ENCODE measurements at regions not wholly inside any gene's neighbourhood (a gene's known extent, or its start where the extent isn't known, plus 50 kb on each side); places are given as distances from the start of the nearest gene placed in this dataset.

GRCh38 chr7:22604246-22604645, 104.3 kb upstream of the STEAP1B start:
- ChIA-PET CTCF (interaction anchor here (2.2 kb wide), 1 partner anchor 13 kb away, joined by 5 read pairs; no protein-coding TSS in a partner anchor), POLR2A (no interaction called here)
- no peak overlapping the region for H3K27ac ChIP-seq
- no peaks in the 10 kb centered on the region; the same call in 2 of the 3 replicates for H3K4me1 ChIP-seq
- H3K9me3 ChIP-seq: no peaks in the 10 kb centered on the region
- DNase-seq (ENCODE audit: low read depth in 1 of 2, low spot score in 1 of 2) (no peak), ATAC-seq (no peak), FAIRE-seq (no peak)
- WGBS (ENCODE audit: missing lambda C conversion rate): 25% methylated on average over 2 of the region's 2 CpGs
- no peak overlapping the region for H3K4me3 ChIP-seq
- TF ChIP-seq ZNF302 (CRISPR knock-in tag; IDR thresholded peaks at IDR 0.05): no peak
- TF ChIP-seq RNF2 (IDR thresholded peaks at IDR 0.05; ENCODE audit: borderline replicate concordance, low read depth): no peak
- no peak for TF ChIP-seq HOXA7 (CRISPR knock-in tag; IDR thresholded peaks at IDR 0.05)
- TF ChIP-seq CHD4 (IDR thresholded peaks at IDR 0.05; ENCODE audit: borderline replicate concordance): no peak
- TF ChIP-seq FOSL2 (IDR thresholded peaks at IDR 0.05): no peak
- no peak for TF ChIP-seq FOSL2 (CRISPR knock-in tag; IDR thresholded peaks at IDR 0.05)
- no peak for TF ChIP-seq EP300 (IDR thresholded peaks at IDR 0.05)
- TF ChIP-seq RAD21 (conservative IDR thresholded peaks at IDR 0.05 in 1 of 2, IDR thresholded peaks at IDR 0.05 in 1 of 2): no peak
- no peak for TF ChIP-seq BHLHE40 (IDR thresholded peaks at IDR 0.05; ENCODE audit: low read depth, low read length)
- no peak for TF ChIP-seq POLR2A (IDR thresholded peaks at IDR 0.05; ENCODE audit: low read length)
- TF ChIP-seq CBX8 (IDR thresholded peaks at IDR 0.05): no peak
- no peak for TF ChIP-seq HDAC2 (IDR thresholded peaks at IDR 0.05)
- H3K4me2 ChIP-seq: no peak overlapping the region

- H3K9me3 ChIP-seq: no peaks in the 10 kb centered on the region
- no peaks in the 10 kb centered on the region; the same call in 2 of the 3 replicates for H3K4me1 ChIP-seq
- H3K4me3 ChIP-seq: no peak overlapping the region
- POLR2A ChIA-PET: no interaction called here
- ATAC-seq (no peak), DNase-seq (ENCODE audit: low read depth in 1 of 2, low spot score in 1 of 2) (no peak), FAIRE-seq (no peak)
- WGBS (ENCODE audit: missing lambda C conversion rate): 79% methylated on average over 4 of the region's 4 CpGs
- TF ChIP-seq FOSL2 (IDR thresholded peaks at IDR 0.05) (no peak), FOSL2 (CRISPR knock-in tag; IDR thresholded peaks at IDR 0.05) (peak; percentile 48), FOXS1 (CRISPR knock-in tag; IDR thresholded peaks at IDR 0.05) (no peak)
- CTCF ChIA-PET: interaction anchor here (0.8 to 2.2 kb wide), 3 partner anchors 8 to 42 kb away, joined by 3 to 5 read pairs (median 5); no protein-coding TSS in a partner anchor
- no peak overlapping the region for H3K27ac ChIP-seq
- H3K4me2 ChIP-seq: no peak overlapping the region
Observed at GRCh38 chr7:22601812-22602565, 102.0 kb upstream of the STEAP1B start.

- ChIA-PET CTCF (interaction anchor here (0.6 to 0.8 kb wide), 2 partner anchors 37 to 41 kb away, joined by 3 to 8 read pairs; no protein-coding TSS in a partner anchor), POLR2A (no interaction called here)
- DNase-seq (ENCODE audit: low read depth in 1 of 2, low spot score in 1 of 2): no peak
- Histone ChIP-seq H3K27ac (no peak overlapping the region), H3K4me1 (no peaks in the 10 kb centered on the region; the same call in 2 of the 3 replicates), H3K4me3 (no peak overlapping the region), H3K9me3 (no peaks in the 10 kb centered on the region), H3K4me2 (no peak overlapping the region)
- no peak for ATAC-seq
- no peak for FAIRE-seq
- no peak for TF ChIP-seq JUNB (IDR thresholded peaks at IDR 0.05)
- no peak for TF ChIP-seq REST (IDR thresholded peaks at IDR 0.05)
- no peak for TF ChIP-seq HEYL (CRISPR knock-in tag; IDR thresholded peaks at IDR 0.05)
- no peak for TF ChIP-seq KDM1A (IDR thresholded peaks at IDR 0.05; ENCODE audit: low read depth)
Observed at GRCh38 chr7:22601408-22601807, 101.4 kb upstream of the STEAP1B start.

GRCh38 chr7:22601003-22601402, 101.0 kb upstream of the STEAP1B start:
- ATAC-seq (no peak), FAIRE-seq (no peak), DNase-seq (ENCODE audit: low read depth in 1 of 2, low spot score in 1 of 2) (no peak)
- no peaks in the 10 kb centered on the region for H3K9me3 ChIP-seq
- H3K27ac ChIP-seq: no peak overlapping the region
- no peaks in the 10 kb centered on the region; the same call in 2 of the 3 replicates for H3K4me1 ChIP-seq
- ChIA-PET CTCF (interaction anchor here (0.6 kb wide), 1 partner anchor 37 kb away, joined by 8 read pairs; no protein-coding TSS in a partner anchor), POLR2A (no interaction called here)
- WGBS (ENCODE audit: missing lambda C conversion rate): 80% methylated on average over 5 of the region's 5 CpGs
- H3K4me2 ChIP-seq: no peak overlapping the region
- H3K4me3 ChIP-seq: no peak overlapping the region
- TF ChIP-seq CTCF (IDR thresholded peaks at IDR 0.05) (no peak), HMGXB4 (CRISPR knock-in tag; IDR thresholded peaks at IDR 0.05; ENCODE audit: borderline replicate concordance) (no peak), HEYL (CRISPR knock-in tag; IDR thresholded peaks at IDR 0.05) (no peak), NR3C1 (IDR thresholded peaks at IDR 0.05) (no peak), BHLHE40 (IDR thresholded peaks at IDR 0.05; ENCODE audit: low read depth, low read length) (no peak), E2F6 (IDR thresholded peaks at IDR 0.05; ENCODE audit: borderline replicate concordance, low read depth) (no peak), EHMT2 (IDR thresholded peaks at IDR 0.05; ENCODE audit: low read depth) (no peak), RARB (CRISPR knock-in tag; IDR thresholded peaks at IDR 0.05) (no peak)
